H9 (cell line): ENCODE measurements at regions not wholly inside any gene's neighbourhood (a gene's known extent, or its start where the extent isn't known, plus 50 kb on each side); places are given as distances from the start of the nearest gene placed in this dataset.

Experiments used
- DNase-seq: peaks from one replicate; pipeline ENCODE4 v3.0.0-alpha.2; 2017
- H2AFZ ChIP-seq: one replicate; pipeline ENCODE4 v1.6.1; 2013; ENCODE audit warnings: mild to moderate bottlenecking, low read length, control low read depth, moderate library complexity
- H2AK5ac ChIP-seq: 2 replicates; pipeline ENCODE4 v1.6.1; 2013; ENCODE audit warnings: low read length, control low read depth, mixed read lengths; ENCODE audit not compliant: insufficient read length
- H2BK120ac ChIP-seq: one replicate; pipeline ENCODE4 v1.6.1; 2013; ENCODE audit warnings: low read depth, mild to moderate bottlenecking, low read length, control low read depth, inconsistent platforms; ENCODE audit not compliant: poor library complexity, severe bottlenecking
- H2BK12ac ChIP-seq: 2 replicates; pipeline ENCODE4 v1.6.1; 2013; ENCODE audit warnings: low read length, control low read depth, mixed read lengths, low read depth; ENCODE audit not compliant: insufficient read length
- H2BK15ac ChIP-seq: 2 replicates; pipeline ENCODE4 v1.6.1; 2013; ENCODE audit warnings: low read depth, low read length, control low read depth
- H2BK20ac ChIP-seq: one replicate; pipeline ENCODE4 v1.6.1; 2013; ENCODE audit warnings: low read depth, mild to moderate bottlenecking, low read length, control low read depth, inconsistent platforms; ENCODE audit not compliant: poor library complexity, severe bottlenecking
- H2BK5ac ChIP-seq: 2 replicates; pipeline ENCODE4 v1.6.1; 2013; ENCODE audit warnings: low read length, control low read depth, mixed read lengths; ENCODE audit not compliant: insufficient read length
- H3K14ac ChIP-seq: 2 replicates; pipeline ENCODE4 v1.6.1; 2013; ENCODE audit warnings: low read length, control low read depth; ENCODE audit not compliant: insufficient read depth
- H3K18ac ChIP-seq: 2 replicates; pipeline ENCODE4 v1.6.1; 2013; ENCODE audit warnings: low read depth, mild to moderate bottlenecking, mixed read lengths, low read length, control low read depth; ENCODE audit not compliant: insufficient read length
- H3K23ac ChIP-seq: 2 replicates; pipeline ENCODE4 v1.6.1; 2013; ENCODE audit warnings: low read length, control low read depth, mixed read lengths, low read depth; ENCODE audit not compliant: insufficient read length
- H3K23me2 ChIP-seq: 2 replicates; pipeline ENCODE4 v1.6.1; 2013; ENCODE audit warnings: low read depth, mild to moderate bottlenecking, mixed read lengths, low read length, control low read depth; ENCODE audit not compliant: insufficient read length, poor library complexity, severe bottlenecking
- H3K27ac ChIP-seq: 2 replicates; pipeline ENCODE4 v1.5.1; 2013; ENCODE audit warnings: low read length, control low read depth, mixed read lengths, low read depth; ENCODE audit not compliant: insufficient read length
- H3K27me3 ChIP-seq: 2 replicates; pipeline ENCODE4 v1.6.1; 2013; ENCODE audit warnings: low read length, control low read depth, inconsistent platforms; ENCODE audit not compliant: insufficient read depth
- H3K4ac ChIP-seq: 2 replicates; pipeline ENCODE4 v1.6.1; 2013; ENCODE audit warnings: low read depth, mild to moderate bottlenecking, control low read depth, inconsistent platforms, low read length, moderate library complexity
- H3K4me1 ChIP-seq: 2 replicates; pipeline ENCODE4 v1.6.1; 2013; ENCODE audit warnings: low read length, control low read depth, inconsistent platforms; ENCODE audit not compliant: insufficient read depth
- H3K4me2 ChIP-seq: 2 replicates; pipeline ENCODE4 v1.6.1; 2013; ENCODE audit warnings: low read length, control low read depth, mixed read lengths; ENCODE audit not compliant: insufficient read length, insufficient read depth
- H3K56ac ChIP-seq: 2 replicates; pipeline ENCODE4 v1.6.1; 2013; ENCODE audit warnings: low read depth, mild to moderate bottlenecking, mixed read lengths, low read length, control low read depth; ENCODE audit not compliant: insufficient read length
- H3K79me1 ChIP-seq: 2 replicates; pipeline ENCODE4 v1.6.1; 2013; ENCODE audit warnings: low read depth, mild to moderate bottlenecking, moderate library complexity, low read length, control low read depth, inconsistent platforms; ENCODE audit not compliant: insufficient read depth, poor library complexity, severe bottlenecking
- H3K79me2 ChIP-seq: 2 replicates; pipeline ENCODE4 v1.6.1; 2013; ENCODE audit warnings: low read length, control low read depth, inconsistent platforms; ENCODE audit not compliant: insufficient read depth
- H3K9ac ChIP-seq: 2 replicates; pipeline ENCODE4 v1.6.1; 2013; ENCODE audit warnings: low read length, control low read depth, mixed read lengths; ENCODE audit not compliant: insufficient read length; ENCODE audit errors: extremely low read depth
- H3K9me3 ChIP-seq: one replicate; pipeline ENCODE4 v1.6.1; 2013; ENCODE audit warnings: low read depth, low read length, inconsistent platforms; ENCODE audit not compliant: control insufficient read depth
- H3T11ph ChIP-seq: one replicate; pipeline ENCODE4 v1.6.1; 2013; ENCODE audit warnings: mild to moderate bottlenecking, low read length, control low read depth, inconsistent platforms
- H4K20me1 ChIP-seq: one replicate; pipeline ENCODE4 v1.6.1; 2013; ENCODE audit not compliant: control insufficient read depth, insufficient read length, insufficient read depth
- H4K5ac ChIP-seq: 2 replicates; pipeline ENCODE4 v1.6.1; 2013; ENCODE audit warnings: low read depth, mild to moderate bottlenecking, mixed read lengths, low read length, control low read depth; ENCODE audit not compliant: insufficient read length
- H4K8ac ChIP-seq: replicated peaks from 2 replicates; pipeline ENCODE4 v1.6.1; 2013; ENCODE audit warnings: low read length, control low read depth, mixed read lengths, low read depth; ENCODE audit not compliant: insufficient read length
- H4K91ac ChIP-seq: 2 replicates; pipeline ENCODE4 v1.6.1; 2013; ENCODE audit warnings: low read depth, mild to moderate bottlenecking, moderate library complexity, mixed read lengths, low read length, control low read depth; ENCODE audit not compliant: insufficient read length
- H3K27ac Mint-ChIP-seq, 3 experiments: 2 replicates in 2 of 3; 3 replicates in 1 of 3; pipeline ENCODE4 v1.8.0; 2020 to 2021; ENCODE audit warnings: mixed read lengths in 3 of 3, mild to moderate bottlenecking in 1 of 3, moderate library complexity in 1 of 3
- H3K27me3 Mint-ChIP-seq: 2 replicates; pipeline ENCODE4 v1.8.0; 2021; ENCODE audit warnings: low read depth, mild to moderate bottlenecking, moderate library complexity, mixed read lengths
- H3K36me3 Mint-ChIP-seq, 3 experiments: 2 replicates in 2 of 3; 3 replicates in 1 of 3; pipeline ENCODE4 v1.8.0; 2020 to 2021; ENCODE audit warnings: low read depth in 3 of 3, mixed read lengths in 3 of 3; ENCODE audit not compliant: insufficient read depth in 1 of 3
- H3K4me1 Mint-ChIP-seq, 2 experiments: 2 replicates each; pipeline ENCODE4 v1.8.0; 2020; ENCODE audit warnings: mixed read lengths in 2 of 2
- H3K4me3 Mint-ChIP-seq, 2 experiments: 2 replicates in 1 of 2; 3 replicates in 1 of 2; pipeline ENCODE4 v1.8.0; 2020 to 2021; ENCODE audit warnings: mild to moderate bottlenecking in 2 of 2, mixed read lengths in 2 of 2, moderate library complexity in 1 of 2
- H3K9me3 Mint-ChIP-seq, 2 experiments: 2 replicates in 1 of 2; 3 replicates in 1 of 2; pipeline ENCODE4 v1.8.0; 2020; ENCODE audit warnings: mild to moderate bottlenecking in 2 of 2, mixed read lengths in 2 of 2, moderate library complexity in 1 of 2
- CTCF ChIP-seq: fragments of 200-600 bp; sonication (generic); conservative IDR thresholded peaks from 3 replicates; pipeline ENCODE4 v1.8.0; 2021; ENCODE audit warnings: antibody characterized with exemption, mild to moderate bottlenecking
- WGBS: extraction: QIAGEN DNeasy Blood & Tissue Kit; methylation state at CpG from one replicate; pipeline ENCODE4 v1.1.7; 2013; ENCODE audit warnings: missing lambda C conversion rate, low lambda C conversion rate, mixed read lengths; ENCODE audit not compliant: insufficient read length; ENCODE audit errors: extremely low coverage; 5-methylcytosine and 5-hydroxymethylcytosine counted together

- Histone ChIP-seq H2BK5ac (no peak overlapping the region), H3K9me3 (no peaks in the 10 kb centered on the region), H3K4ac (no peak overlapping the region), H3K56ac (no peak overlapping the region), H3K27me3 (no peaks in the 10 kb centered on the region), H4K5ac (no peak overlapping the region), H3K18ac (no peak overlapping the region), H2AFZ (no peak overlapping the region), H3T11ph (no peak overlapping the region), H3K4me1 (no peaks in the 10 kb centered on the region), H2BK15ac (no peak overlapping the region), H2BK20ac (no peak overlapping the region), H4K91ac (no peak overlapping the region), H4K20me1 (no peaks in the 10 kb centered on the region), H3K79me1 (no peaks in the 10 kb centered on the region), H3K4me2 (no peak overlapping the region), H4K8ac (no peak overlapping the region), H2BK12ac (no peak overlapping the region), H3K79me2 (no peaks in the 10 kb centered on the region), H3K14ac (no peak overlapping the region), H3K27ac (no peak overlapping the region), H3K23ac (no peak overlapping the region), H2BK120ac (no peak overlapping the region), H3K23me2 (no peaks in the 10 kb centered on the region), H2AK5ac (no peak overlapping the region), H3K9ac (no peak overlapping the region)
- DNase-seq = no peak
- H3K4me3 Mint-ChIP-seq = no peak overlapping the region
- H3K4me1 Mint-ChIP-seq = no peaks in the 10 kb centered on the region
- no peaks in the 10 kb centered on the region for H3K27me3 Mint-ChIP-seq
- no CpG with 5 or more reads among the region's 2 CpGs for WGBS
- TF ChIP-seq CTCF = no peak
- H3K27ac Mint-ChIP-seq = no peak overlapping the region
- 0 out of 7 replicates have a peak, but pooled peaks cover 0 to 4% (median 0%) of the 10 kb centered on the region in 3 experiments for H3K36me3 Mint-ChIP-seq
- peaks cover 3 to 8% of the 10 kb centered on the region in 2 experiments; a peak in 4 of 5 replicates for H3K9me3 Mint-ChIP-seq
Measured at GRCh38 chr4:170723171-170723570, 633.4 kb upstream of the AADAT start.
